ENCODE measurements at regions not wholly inside any gene's neighbourhood (a gene's known extent, or its start where the extent isn't known, plus 50 kb on each side); places are given as distances from the start of the nearest gene placed in this dataset.

DNA sequence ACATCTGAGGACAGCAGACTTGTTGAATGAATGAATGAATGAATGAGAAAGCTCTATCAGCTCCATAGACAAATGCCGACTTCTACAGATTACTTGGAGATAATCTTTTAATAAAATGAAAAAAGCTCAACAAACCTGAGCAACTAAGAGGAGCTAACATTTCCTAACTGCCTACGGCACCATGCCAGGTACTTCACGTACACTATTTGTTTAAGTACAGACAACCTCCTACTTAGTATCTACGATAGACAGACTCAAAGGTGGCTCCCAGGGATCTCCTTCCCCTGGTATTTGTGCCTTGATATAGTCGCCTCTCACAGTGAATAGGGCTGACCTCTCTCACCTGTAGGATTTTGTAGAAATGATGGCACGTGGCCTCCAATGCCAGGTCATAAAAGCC lies 412.2 kb upstream of the FAT1 start:
- DNase-seq, result no peak

- DNase-seq, result no peak
Observed at GRCh38 chr4:187139141-187139540, 415.5 kb upstream of the FAT1 start.

DNA sequence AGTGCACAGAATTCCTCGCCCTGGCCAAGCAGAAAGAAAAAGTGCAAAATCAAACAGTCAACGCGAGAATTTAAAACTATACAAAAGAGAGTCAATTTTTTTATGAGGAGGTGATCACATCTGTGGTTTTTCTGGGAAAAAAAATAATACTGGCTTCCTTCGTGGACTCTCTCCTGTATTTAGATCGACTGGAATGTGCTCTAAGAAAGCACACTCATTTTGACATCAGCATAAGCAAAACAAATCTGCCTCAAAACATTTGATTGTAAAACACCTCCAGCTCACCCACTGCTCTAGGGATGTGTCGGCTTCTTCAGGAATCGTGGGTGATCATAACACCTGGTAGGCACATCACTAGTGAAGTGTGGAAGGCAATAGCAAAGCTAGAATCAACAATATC lies 417.4 kb upstream of the FAT1 start:
- no peak for DNase-seq

DNA sequence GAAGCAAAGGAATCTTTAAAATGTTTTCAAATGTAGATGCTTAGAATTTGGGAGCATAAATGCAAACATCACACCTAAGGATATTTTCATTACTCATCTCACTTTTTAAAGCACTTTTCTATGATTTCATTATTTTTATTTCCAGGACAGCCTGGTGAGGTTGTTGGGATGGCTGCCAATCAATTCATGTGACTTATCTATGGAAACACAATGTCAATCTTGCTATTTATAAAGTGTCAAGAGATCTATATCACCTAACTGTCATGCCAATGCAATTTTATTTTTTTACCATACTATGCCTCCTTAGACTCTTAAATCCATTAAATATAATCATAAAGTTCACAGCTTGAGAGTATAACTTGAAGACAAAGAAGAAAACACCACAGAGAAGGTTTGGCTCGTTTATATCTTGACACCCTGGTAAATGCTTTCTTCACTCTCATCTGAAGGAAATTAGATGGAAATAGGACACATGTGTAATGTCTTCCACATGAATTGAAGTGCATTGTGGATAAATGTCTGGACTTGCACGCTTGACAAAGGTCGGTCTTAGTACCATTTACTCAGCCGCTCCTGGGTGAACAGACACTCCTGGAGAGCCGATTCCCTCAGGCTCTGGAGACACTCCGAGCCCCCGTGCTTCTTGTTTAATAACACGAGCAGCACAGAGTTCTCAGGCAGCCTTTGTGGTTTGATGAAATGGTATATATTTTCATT lies 425.7 kb upstream of the FAT1 start:
- DNase-seq, result no peak

DNA sequence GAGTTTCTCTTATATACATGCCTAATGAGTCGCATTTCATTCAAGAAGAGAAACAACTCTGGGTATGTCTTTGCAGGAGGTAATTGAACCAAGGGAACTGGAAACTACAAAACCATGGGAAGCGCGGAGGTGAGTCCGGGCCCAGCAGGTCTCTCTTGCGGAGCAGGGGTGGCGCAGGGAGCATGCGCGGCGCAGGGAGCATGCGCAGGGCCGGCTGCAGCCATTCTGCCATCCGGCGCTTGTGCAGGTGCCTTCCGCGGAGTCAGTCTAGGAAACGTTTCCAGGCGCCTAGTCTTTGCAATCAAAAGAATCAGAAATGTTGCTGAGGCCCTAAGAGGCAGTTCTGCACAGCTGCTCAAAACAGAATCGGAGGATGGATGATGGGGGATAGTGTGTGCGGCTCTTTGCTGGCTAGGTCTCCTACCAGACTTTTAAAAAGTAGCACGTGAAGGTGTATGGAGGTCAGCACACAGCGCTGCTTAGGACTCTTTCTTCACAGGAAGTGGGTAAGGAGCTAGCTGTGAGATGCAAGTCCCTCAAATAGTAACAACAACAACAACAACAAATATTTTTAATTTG lies 433.8 kb upstream of the FAT1 start:
- no peak for DNase-seq

- DNase-seq, result no peak
Observed at GRCh38 chr4:187158003-187158402, 434.3 kb upstream of the FAT1 start.

DNA sequence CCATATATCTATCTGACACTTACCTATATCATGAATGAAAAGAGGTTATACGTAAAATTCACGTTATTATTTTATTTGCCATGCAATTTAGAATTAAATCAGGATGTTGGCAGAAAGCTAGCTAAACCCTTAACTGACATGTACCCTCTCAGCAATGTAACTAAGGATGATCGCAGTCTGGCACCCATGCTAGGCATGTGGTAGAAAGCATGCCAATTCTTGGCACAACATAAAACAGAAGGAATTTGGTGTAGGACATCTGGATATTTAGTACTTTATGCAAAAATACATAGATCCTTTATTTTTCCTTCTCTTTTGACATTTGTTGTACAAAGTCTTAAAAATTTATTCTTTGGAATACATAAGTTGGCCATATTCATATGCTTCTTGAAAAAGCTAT lies 436.8 kb upstream of the FAT1 start:
- DNase-seq, result no peak

GRCh38 chr4:187166886-187167512 lies 443.3 kb upstream of the FAT1 start:
- no peak for DNase-seq

GRCh38 chr4:187171706-187172339 lies 448.2 kb upstream of the FAT1 start:
- DNase-seq, result no peak

DNA sequence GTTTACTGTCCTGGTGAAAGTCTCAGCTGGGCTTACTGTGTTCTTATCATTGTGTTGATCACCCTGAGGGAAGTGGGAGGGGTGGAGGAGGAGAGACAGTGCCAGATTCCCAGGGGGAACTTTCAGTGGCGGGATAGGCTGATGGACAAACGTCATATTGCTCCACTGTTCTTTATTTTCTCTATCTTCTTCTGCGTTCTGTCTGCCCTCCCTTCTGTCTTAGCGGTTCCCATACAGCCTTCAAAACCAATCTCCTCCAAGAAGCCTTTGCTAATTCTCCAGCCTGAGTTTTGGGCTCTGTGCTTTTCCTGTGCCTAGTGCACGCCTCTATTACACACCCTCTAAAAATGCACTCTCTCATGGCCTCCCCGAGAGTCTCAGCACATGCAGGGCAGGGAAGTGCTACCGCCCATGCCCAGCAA lies 448.7 kb upstream of the FAT1 start:
- DNase-seq, result no peak

GRCh38 chr4:187174749-187175148 lies 451.1 kb upstream of the FAT1 start:
- DNase-seq, result no peak

- no peak for DNase-seq
Observed at GRCh38 chr4:187175197-187175596, 451.5 kb upstream of the FAT1 start.

- DNase-seq, result no peak
Observed at GRCh38 chr4:187176261-187176910, 452.7 kb upstream of the FAT1 start.

DNA sequence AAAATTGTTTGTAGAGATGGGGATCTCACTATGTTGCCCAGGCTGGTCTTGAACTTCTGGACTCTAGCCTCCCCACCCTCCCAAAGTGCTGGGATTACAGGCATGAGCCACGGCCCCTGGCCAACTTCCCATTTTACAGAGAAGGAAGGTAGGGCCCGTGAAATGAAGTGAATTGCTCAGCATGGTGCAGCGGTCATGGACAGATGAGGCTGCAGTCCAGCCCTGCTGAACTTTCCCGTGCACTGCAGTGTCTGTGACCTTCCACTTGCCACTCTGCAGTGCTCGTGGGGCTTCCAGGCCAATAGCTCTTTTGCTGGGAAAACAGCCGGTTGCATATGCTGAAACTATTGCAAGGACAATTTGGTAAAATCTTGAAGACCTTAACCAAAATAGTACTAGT lies 454.4 kb upstream of the FAT1 start:
- no peak for DNase-seq

DNA sequence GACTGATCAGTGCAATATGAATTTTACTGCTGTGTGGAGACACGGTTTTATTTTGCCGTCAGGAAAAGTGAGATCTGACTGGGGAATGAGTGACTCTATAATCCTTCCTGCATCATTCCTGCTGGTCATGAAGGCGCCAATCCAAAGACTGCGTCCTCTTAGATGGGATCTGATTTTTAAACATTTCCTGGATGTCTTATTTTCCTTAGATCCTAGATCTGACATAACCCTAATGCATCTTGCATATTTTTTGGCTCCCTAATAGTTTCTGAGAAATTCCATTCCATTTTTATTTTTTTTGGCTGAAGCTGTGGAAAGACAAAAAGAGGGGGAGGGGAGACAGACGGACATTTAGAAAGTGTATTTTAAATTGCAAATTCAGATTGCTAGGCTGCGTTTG lies 454.9 kb upstream of the FAT1 start:
- no peak for DNase-seq

DNA sequence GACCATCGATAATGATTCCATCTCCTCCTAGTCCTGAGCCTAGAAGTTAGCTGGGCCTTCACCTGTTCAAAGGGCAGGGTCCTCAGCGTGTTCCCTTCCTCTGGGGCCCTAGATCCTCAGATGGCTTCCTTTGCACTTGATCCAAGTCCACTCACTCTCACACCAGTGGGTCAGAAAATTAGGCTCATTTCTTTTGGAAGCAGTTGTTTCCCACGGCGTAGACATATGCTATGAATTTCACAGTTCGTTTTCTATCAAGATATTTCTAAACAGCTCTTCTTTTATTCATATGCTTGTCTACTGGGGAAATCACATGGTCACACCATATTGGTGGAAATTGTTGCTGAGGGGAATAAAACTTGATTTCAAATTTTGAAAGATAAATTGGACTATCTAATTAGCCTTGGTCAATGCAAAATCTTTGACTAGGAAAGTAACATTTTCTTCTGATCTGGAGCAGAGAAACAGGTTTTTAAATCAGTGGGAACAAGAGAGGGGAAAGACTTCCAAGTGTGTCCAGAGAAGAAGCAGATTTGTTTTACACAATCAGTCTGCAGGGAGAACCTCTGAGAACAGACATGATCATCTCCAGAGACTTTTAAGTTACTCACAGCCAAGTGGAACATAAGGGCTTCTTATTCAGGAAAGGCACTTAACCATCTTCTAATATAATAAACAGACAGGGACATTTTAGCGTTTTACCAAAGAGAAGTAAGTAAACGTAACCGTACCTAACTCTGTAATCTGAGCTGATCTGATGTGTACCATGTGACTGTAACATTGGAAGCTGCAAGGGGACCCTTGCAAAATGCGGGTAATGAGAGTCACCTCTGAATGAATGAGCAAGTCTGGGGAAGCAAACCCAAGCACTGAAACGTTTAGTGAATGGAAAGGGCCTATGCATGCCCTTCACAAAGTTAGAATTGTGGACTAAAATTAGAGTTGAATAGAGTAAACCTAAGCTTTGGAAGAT lies 455.7 kb upstream of the FAT1 start:
- peak; percentile 5 for DNase-seq

- DNase-seq, result no peak
Observed at GRCh38 chr4:187181054-187181453, 457.4 kb upstream of the FAT1 start.

DNA sequence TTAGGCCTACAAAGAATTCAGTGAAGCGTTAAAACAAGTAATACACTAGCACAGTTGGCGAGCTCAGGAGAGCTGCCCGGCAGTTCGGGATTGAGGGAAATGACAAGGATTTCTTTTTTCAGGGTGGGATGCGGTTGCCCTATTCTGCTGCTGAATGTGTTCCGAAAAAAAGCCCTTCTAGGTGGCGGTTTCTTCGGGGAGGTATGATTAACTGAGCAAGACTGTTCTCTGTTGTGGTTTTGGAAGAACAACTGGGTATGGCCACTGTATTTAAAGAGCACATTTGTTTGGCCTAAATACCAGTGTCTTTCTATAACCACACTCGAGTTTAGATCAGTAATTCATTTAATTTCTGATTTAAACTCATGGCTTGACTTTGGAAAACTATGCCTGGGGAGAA lies 459.7 kb upstream of the FAT1 start:
- no peak for DNase-seq

DNA sequence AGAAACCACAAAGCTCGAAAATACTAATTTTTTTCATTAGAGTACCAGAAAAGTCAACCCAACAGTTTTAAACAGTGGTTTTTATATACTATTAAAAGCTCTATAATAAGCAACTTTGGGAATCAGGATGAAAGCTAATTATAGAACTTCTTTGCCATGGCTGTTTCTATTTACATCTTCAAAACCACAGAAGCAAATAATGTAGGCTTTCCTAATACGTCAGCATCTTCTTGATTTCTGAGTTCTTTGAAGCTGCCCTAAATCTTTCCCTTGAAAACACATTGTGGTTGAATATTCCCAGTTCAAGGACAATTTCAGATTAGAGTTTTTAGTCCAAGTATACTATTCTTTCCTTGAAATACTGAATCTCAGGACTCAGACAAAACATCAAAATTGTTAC lies 460.2 kb upstream of the FAT1 start:
- DNase-seq, result no peak

- DNase-seq, result no peak
Observed at GRCh38 chr4:187184508-187184907, 460.9 kb upstream of the FAT1 start.

DNA sequence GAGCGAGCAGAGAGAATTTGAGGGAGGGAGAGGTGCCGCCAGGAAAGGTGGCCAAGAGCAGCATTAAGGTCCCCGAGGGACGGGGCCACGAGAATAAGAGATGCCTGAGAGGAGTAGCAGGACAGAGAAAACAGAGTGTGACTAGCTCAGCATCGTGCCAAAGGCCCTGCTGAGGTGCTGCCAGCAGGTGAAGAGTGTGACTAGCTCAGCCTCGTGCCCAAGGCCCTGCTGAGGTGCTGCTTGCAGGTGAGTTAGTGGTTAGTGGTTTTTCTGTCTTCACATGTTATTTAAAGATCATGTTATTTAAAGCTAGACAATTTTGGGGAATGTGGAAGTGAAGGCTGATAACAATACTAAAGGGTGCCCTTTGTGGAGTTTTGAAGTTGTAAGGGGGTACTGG lies 464.5 kb upstream of the FAT1 start:
- no peak for DNase-seq

DNA sequence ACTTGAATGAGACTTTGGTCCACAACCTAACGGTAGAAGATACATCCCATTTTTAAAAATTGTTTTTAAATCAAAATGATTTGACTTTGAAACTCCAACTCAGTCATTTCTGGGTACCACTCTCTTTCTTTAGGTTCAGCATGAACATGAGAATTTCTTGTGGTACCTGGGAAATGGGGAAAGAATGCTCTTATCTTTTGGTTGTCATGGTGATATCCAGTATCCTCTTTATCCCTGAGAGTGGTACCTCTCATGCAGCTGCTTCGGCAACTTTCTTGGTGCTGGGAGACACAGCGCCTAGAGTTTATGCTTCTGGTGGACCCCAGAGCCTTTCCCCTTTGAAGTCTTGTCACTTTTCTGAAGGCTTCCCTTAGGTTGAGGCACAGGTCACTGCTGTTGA lies 465.1 kb upstream of the FAT1 start:
- DNase-seq, result no peak

Measured in NCI-H1436 treated with DMSO at 0.1 percent for 48 hours (cell line).